Stimulated activated CD8-positive, alpha-beta memory T cell treated with anti-CD3 and anti-CD28 coated beads, Interleukin-4, amount 100 ng/mL, for 1 hour (primary cell): ENCODE measurements at regions not wholly inside any gene's neighbourhood (a gene's known extent, or its start where the extent isn't known, plus 50 kb on each side); places are given as distances from the start of the nearest gene placed in this dataset.

Experiments
- DNase-seq, 2 donors: peaks; one replicate each; pipeline ENCODE4 v3.0.0-alpha.2; 2020; ENCODE audit warnings: low read depth in 2 of 2, low spot score in 1 of 2

GRCh38 chr7:106196460-106197021, 84.4 kb upstream of the SYPL1 start:
- no peak for DNase-seq

GRCh38 chr7:106193661-106194060, 81.5 kb upstream of the SYPL1 start:
- DNase-seq = no peak

- no peak for DNase-seq
Observed at GRCh38 chr7:106190589-106191330, 78.6 kb upstream of the SYPL1 start.

GRCh38 chr7:106187613-106188350, 75.7 kb upstream of the SYPL1 start:
- no peak for DNase-seq

- DNase-seq = no peak
Observed at GRCh38 chr7:106185719-106186118, 73.6 kb upstream of the SYPL1 start.

- DNase-seq = no peak
Observed at GRCh38 chr7:106183952-106184351, 71.8 kb upstream of the SYPL1 start.

- no peak for DNase-seq
Observed at GRCh38 chr7:106182904-106183303, 70.8 kb upstream of the SYPL1 start.

GRCh38 chr7:106181658-106182265, 69.7 kb upstream of the SYPL1 start:
- DNase-seq = no peak

- DNase-seq = no peak
Observed at GRCh38 chr7:106180721-106181120, 68.6 kb upstream of the SYPL1 start.

GRCh38 chr7:106179256-106179655, 67.1 kb upstream of the SYPL1 start:
- DNase-seq = no peak

GRCh38 chr7:106178593-106179134, 66.6 kb upstream of the SYPL1 start:
- DNase-seq = no peak

- no peak for DNase-seq
Observed at GRCh38 chr7:106177738-106178592, 65.9 kb upstream of the SYPL1 start.

- DNase-seq = no peak
Observed at GRCh38 chr7:106177300-106177690, 65.2 kb upstream of the SYPL1 start.

- DNase-seq = peak; percentile 36 to 50
Observed at GRCh38 chr7:106176414-106177299, 64.5 kb upstream of the SYPL1 start.

- no peak for DNase-seq
Observed at GRCh38 chr7:106175507-106175906, 63.4 kb upstream of the SYPL1 start.

GRCh38 chr7:106170651-106171050, 58.5 kb upstream of the SYPL1 start:
- DNase-seq = no peak

- DNase-seq = no peak
Observed at GRCh38 chr7:106169821-106170610, 57.9 kb upstream of the SYPL1 start.

GRCh38 chr7:106167439-106168136, 55.5 kb upstream of the SYPL1 start:
- no peak for DNase-seq
